Neural cell (in vitro differentiated cells): ENCODE measurements at regions not wholly inside any gene's neighbourhood (a gene's known extent, or its start where the extent isn't known, plus 50 kb on each side); places are given as distances from the start of the nearest gene placed in this dataset.

Experiments used
- H2AFZ ChIP-seq: fragments of 200-600, 300-800 bp; sonication (generic), shearing (Covaris generic); 2 replicates; pipeline ENCODE4 v1.6.0; 2014; ENCODE audit warnings: low read depth, mild to moderate bottlenecking, antibody characterized with exemption, low read length, moderate library complexity
- H3F3A ChIP-seq: fragments of 200-600 bp; shearing (Covaris generic); 2 replicates; pipeline ENCODE4 v1.6.1; 2016; ENCODE audit warnings: mild to moderate bottlenecking, moderate library complexity, mixed read lengths, antibody characterized with exemption, low read length; ENCODE audit not compliant: insufficient read depth, poor library complexity, severe bottlenecking
- H3K27ac ChIP-seq: fragments of 200-600, 300-800 bp; sonication (generic), shearing (Covaris generic); 2 replicates; pipeline ENCODE4 v1.5.1; 2014; ENCODE audit warnings: mild to moderate bottlenecking, low read length, moderate library complexity
- H3K27me3 ChIP-seq: fragments of 300-800, 200-600 bp; sonication (generic), shearing (Covaris generic); 2 replicates; pipeline ENCODE4 v1.6.0; 2014; ENCODE audit warnings: mild to moderate bottlenecking, low read depth, low read length, moderate library complexity; ENCODE audit not compliant: insufficient read depth
- H3K36me3 ChIP-seq: fragments of 300-800, 200-600 bp; sonication (generic), shearing (Covaris generic); 2 replicates; pipeline ENCODE4 v1.5.1; 2014; ENCODE audit warnings: mild to moderate bottlenecking, antibody characterized with exemption, low read length, moderate library complexity; ENCODE audit not compliant: insufficient read depth
- H3K4me2 ChIP-seq: fragments of 300-800, 200-600 bp; sonication (generic), shearing (Covaris generic); 2 replicates; pipeline ENCODE4 v1.6.0; 2014; ENCODE audit warnings: mild to moderate bottlenecking, low read length
- H3K4me3 ChIP-seq: fragments of 300-800, 200-600 bp; sonication (generic), shearing (Covaris generic); 2 replicates; pipeline ENCODE4 v1.5.1; 2014; ENCODE audit warnings: mild to moderate bottlenecking, low read length, moderate library complexity
- H3K79me2 ChIP-seq: fragments of 200-600 bp; shearing (Covaris generic); replicated peaks from 2 replicates; pipeline ENCODE4 v1.6.0; 2014; ENCODE audit warnings: mild to moderate bottlenecking, low read length, moderate library complexity; ENCODE audit not compliant: insufficient read depth
- H3K9ac ChIP-seq: fragments of 300-800, 200-600 bp; sonication (generic), shearing (Covaris generic); 2 replicates; pipeline ENCODE4 v1.6.1; 2016; ENCODE audit warnings: mild to moderate bottlenecking, low read length, mixed read lengths
- H3K9me2 ChIP-seq: fragments of 200-600 bp; shearing (Covaris generic); 2 replicates; pipeline ENCODE4 v1.6.1; 2016; ENCODE audit warnings: mild to moderate bottlenecking, low read length, mixed read lengths; ENCODE audit not compliant: insufficient read depth
- H3K9me3 ChIP-seq: fragments of 200-600, 300-800 bp; sonication (generic), shearing (Covaris generic); 2 replicates; pipeline ENCODE4 v1.6.1; 2016; ENCODE audit warnings: mild to moderate bottlenecking, mixed run types, low read length, moderate library complexity, mixed read lengths
- H4K20me1 ChIP-seq: fragments of 200-600 bp; shearing (Covaris generic); 2 replicates; pipeline ENCODE4 v1.6.1; 2016; ENCODE audit warnings: mild to moderate bottlenecking, mixed run types; ENCODE audit not compliant: insufficient read depth
- CTCF ChIP-seq: fragments of 450-650 bp; IDR thresholded peaks from 2 replicates; pipeline ENCODE4 v1.5.1; 2014; ENCODE audit warnings: antibody characterized with exemption, mild to moderate bottlenecking, moderate library complexity; ENCODE audit not compliant: poor library complexity, severe bottlenecking
- EP300 ChIP-seq: fragments of 450-650 bp; conservative IDR thresholded peaks from 2 replicates; pipeline ENCODE4 v1.6.1; 2014; ENCODE audit warnings: antibody characterized with exemption, mild to moderate bottlenecking, moderate library complexity; ENCODE audit not compliant: poor library complexity, severe bottlenecking
- EZH2 ChIP-seq: fragments of 200-600, 300-800 bp; shearing (Covaris generic), sonication (generic); IDR thresholded peaks from 2 replicates; pipeline ENCODE4 v1.6.1; 2014; ENCODE audit warnings: antibody characterized with exemption, low read length, borderline replicate concordance, mild to moderate bottlenecking; ENCODE audit not compliant: insufficient read depth, poor library complexity, severe bottlenecking
- MXI1 ChIP-seq: fragments of 450-650 bp; conservative IDR thresholded peaks from 2 replicates; pipeline ENCODE4 v1.6.1; 2014; ENCODE audit warnings: antibody characterized with exemption, mild to moderate bottlenecking; ENCODE audit not compliant: poor library complexity, severe bottlenecking
- POLR2AphosphoS5 ChIP-seq: IDR thresholded peaks from 2 replicates; pipeline ENCODE4 v1.6.1; 2012
- RAD21 ChIP-seq: fragments of 450-650 bp; conservative IDR thresholded peaks from 2 replicates; pipeline ENCODE4 v1.6.1; 2014; ENCODE audit warnings: antibody characterized with exemption, mild to moderate bottlenecking, moderate library complexity
- REST ChIP-seq: IDR thresholded peaks from 2 replicates; pipeline ENCODE4 v1.6.1; 2012; ENCODE audit warnings: borderline replicate concordance
- SMC3 ChIP-seq: fragments of 450-650 bp; conservative IDR thresholded peaks from 2 replicates; pipeline ENCODE4 v1.6.1; 2014; ENCODE audit warnings: antibody characterized with exemption, mild to moderate bottlenecking, moderate library complexity; ENCODE audit not compliant: poor library complexity
- TAF1 ChIP-seq: IDR thresholded peaks from 2 replicates; pipeline ENCODE4 v1.6.1; 2012; ENCODE audit warnings: low read depth

GRCh38 chr4:35559559-35560365 lies 684.6 kb downstream of the ARAP2 start:
- TF ChIP-seq EP300 (no peak), SMC3 (no peak), POLR2AphosphoS5 (no peak), CTCF (no peak), MXI1 (no peak), EZH2 (no peak), TAF1 (no peak), RAD21 (no peak), REST (no peak)
- H3K9ac ChIP-seq: no peak overlapping the region

GRCh38 chr4:35562861-35563260 lies 681.5 kb downstream of the ARAP2 start:
- no peak overlapping the region for H2AFZ ChIP-seq

More at GRCh38 chr4:35559559-35560365, 684.6 kb downstream of the ARAP2 start:
- Histone ChIP-seq H4K20me1 (no peaks in the 10 kb centered on the region), H3K79me2 (no peaks in the 10 kb centered on the region), H3K9me3 (no peaks in the 10 kb centered on the region), H3K27me3 (no peaks in the 10 kb centered on the region), H3K4me2 (no peak overlapping the region), H3K9me2 (no peaks in the 10 kb centered on the region), H3K36me3 (no peaks in the 10 kb centered on the region), H3F3A (no peaks in the 10 kb centered on the region), H3K4me3 (no peak overlapping the region), H2AFZ (no peak overlapping the region), H3K27ac (no peak overlapping the region)

More at GRCh38 chr4:35562861-35563260, 681.5 kb downstream of the ARAP2 start:
- H3K27ac ChIP-seq: no peak overlapping the region
- H3K9ac ChIP-seq: no peak overlapping the region
- no peaks in the 10 kb centered on the region for H3K9me3 ChIP-seq
- H3K9me2 ChIP-seq: no peaks in the 10 kb centered on the region
- H3K4me3 ChIP-seq: no peak overlapping the region
- H3F3A ChIP-seq: no peaks in the 10 kb centered on the region
- H3K36me3 ChIP-seq: no peaks in the 10 kb centered on the region
- no peaks in the 10 kb centered on the region for H3K79me2 ChIP-seq
- no peaks in the 10 kb centered on the region for H4K20me1 ChIP-seq
- TF ChIP-seq REST (no peak), CTCF (no peak), EP300 (no peak), RAD21 (no peak), MXI1 (no peak)
- H3K4me2 ChIP-seq: no peak overlapping the region
- no peaks in the 10 kb centered on the region for H3K27me3 ChIP-seq
